ENCODE measurements at regions not wholly inside any gene's neighbourhood (a gene's known extent, or its start where the extent isn't known, plus 50 kb on each side); places are given as distances from the start of the nearest gene placed in this dataset.

DNA sequence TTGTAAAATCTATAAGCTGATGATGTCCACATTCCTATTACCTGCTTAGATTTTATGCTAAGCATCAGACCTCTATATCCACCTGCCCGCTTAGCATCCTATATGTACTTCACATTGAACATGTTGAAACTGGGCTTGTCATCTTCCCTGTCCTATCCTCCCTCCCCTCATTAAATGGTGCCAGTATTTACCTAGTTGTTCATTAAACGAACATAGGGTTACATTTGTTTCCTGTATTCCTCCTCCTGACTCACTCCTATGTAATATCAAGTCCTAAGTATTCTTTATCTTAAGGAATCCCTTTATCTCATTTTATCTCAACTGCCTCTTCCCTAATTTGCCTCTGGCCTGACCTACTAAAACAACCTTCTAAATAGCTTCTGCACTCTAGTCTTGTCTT lies 177.8 kb upstream of the MEF2C start:
- ChIA-PET POLR2A (no interaction called here), CTCF (no interaction called here)
- Histone ChIP-seq H4K20me1 (replicated peaks; ENCODE audit: control insufficient read depth, extremely low read depth, insufficient read depth, low read length) (no peaks in the 10 kb centered on the region), H2AFZ (ENCODE audit: low read depth, low read length) (no peak overlapping the region), H3K9me1 (replicated peaks; ENCODE audit: control insufficient read depth, extremely low read depth, insufficient read depth, low read length) (no peaks in the 10 kb centered on the region), H3K4me2 (ENCODE audit: insufficient read depth, low read length) (no peak overlapping the region), H3K36me3 (ENCODE audit: control insufficient read depth in 2 of 2, extremely low read depth in 1 of 2, insufficient read depth in 2 of 2, low read length in 2 of 2) (no peaks in the 10 kb centered on the region), H3K27ac (ENCODE audit: insufficient read depth, low read depth, low read length) (no peak overlapping the region), H3K4me3 (replicated peaks in 1 of 3; ENCODE audit: insufficient read depth in 1 of 3, low read depth in 1 of 3, low read length in 3 of 3) (no peak overlapping the region), H3K79me2 (ENCODE audit: control insufficient read depth, insufficient read depth, low read length) (no peaks in the 10 kb centered on the region), H3K27me3 (ENCODE audit: control insufficient read depth in 2 of 2, insufficient read depth in 2 of 2, low read length in 2 of 2) (no peaks in the 10 kb centered on the region), H3K4me1 (ENCODE audit: control insufficient read depth, extremely low read depth, insufficient read depth, low read length) (no peaks in the 10 kb centered on the region), H3K9me3 (replicated peaks; ENCODE audit: control insufficient read depth, insufficient read depth, low read length) (no peaks in the 10 kb centered on the region), H3K9ac (replicated peaks; ENCODE audit: extremely low read depth, insufficient read depth, low read length) (no peak overlapping the region)
- no peak for FAIRE-seq
- intact Hi-C loops (cut with micrococcal nuclease), result no loop called here
- dilution Hi-C loops (cut with MboI; ENCODE audit: extremely low pct_ligation_motif_present, low sequenced_read_pairs), result no loop called here
- DNase-seq (ENCODE audit: low read depth, low spot score), result no peak
- BruUV-seq (replicated peaks), result no TSS peak
- TF ChIP-seq MYC (IDR thresholded peaks at IDR 0.05; ENCODE audit: low read depth, low read length) (no peak), FOS (IDR thresholded peaks at IDR 0.05; ENCODE audit: borderline replicate concordance, insufficient read depth, low read length) (no peak), EZH2 (IDR thresholded peaks at IDR 0.05; ENCODE audit: borderline replicate concordance, low read depth, low read length, severe bottlenecking) (no peak), GATA2 (IDR thresholded peaks at IDR 0.05; ENCODE audit: insufficient read depth, insufficient read length, low read depth, low read length) (no peak), POLR2A (IDR thresholded peaks at IDR 0.05; ENCODE audit: low read depth, low read length) (no peak), JUN (IDR thresholded peaks at IDR 0.05; ENCODE audit: borderline replicate concordance, insufficient read depth, insufficient read length, low read depth) (no peak), POLR2AphosphoS5 (IDR thresholded peaks at IDR 0.05; ENCODE audit: insufficient read depth, low read depth, low read length) (no peak)
- TF ChIP-seq, protein P1, sequence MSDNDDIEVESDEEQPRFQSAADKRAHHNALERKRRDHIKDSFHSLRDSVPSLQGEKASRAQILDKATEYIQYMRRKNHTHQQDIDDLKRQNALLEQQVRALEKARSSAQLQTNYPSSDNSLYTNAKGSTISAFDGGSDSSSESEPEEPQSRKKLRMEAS (IDR thresholded peaks at IDR 0.05; ENCODE audit: insufficient read depth, insufficient read length), result no peak
- TF ChIP-seq, protein P2, sequence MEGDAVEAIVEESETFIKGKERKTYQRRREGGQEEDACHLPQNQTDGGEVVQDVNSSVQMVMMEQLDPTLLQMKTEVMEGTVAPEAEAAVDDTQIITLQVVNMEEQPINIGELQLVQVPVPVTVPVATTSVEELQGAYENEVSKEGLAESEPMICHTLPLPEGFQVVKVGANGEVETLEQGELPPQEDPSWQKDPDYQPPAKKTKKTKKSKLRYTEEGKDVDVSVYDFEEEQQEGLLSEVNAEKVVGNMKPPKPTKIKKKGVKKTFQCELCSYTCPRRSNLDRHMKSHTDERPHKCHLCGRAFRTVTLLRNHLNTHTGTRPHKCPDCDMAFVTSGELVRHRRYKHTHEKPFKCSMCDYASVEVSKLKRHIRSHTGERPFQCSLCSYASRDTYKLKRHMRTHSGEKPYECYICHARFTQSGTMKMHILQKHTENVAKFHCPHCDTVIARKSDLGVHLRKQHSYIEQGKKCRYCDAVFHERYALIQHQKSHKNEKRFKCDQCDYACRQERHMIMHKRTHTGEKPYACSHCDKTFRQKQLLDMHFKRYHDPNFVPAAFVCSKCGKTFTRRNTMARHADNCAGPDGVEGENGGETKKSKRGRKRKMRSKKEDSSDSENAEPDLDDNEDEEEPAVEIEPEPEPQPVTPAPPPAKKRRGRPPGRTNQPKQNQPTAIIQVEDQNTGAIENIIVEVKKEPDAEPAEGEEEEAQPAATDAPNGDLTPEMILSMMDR (IDR thresholded peaks at IDR 0.05; ENCODE audit: extremely low read depth in 1 of 2, insufficient read depth in 1 of 2, low read depth in 1 of 2, low read length in 2 of 2), result no peak

Measured in endothelial cell of umbilical vein (primary cell).